Inflammatory macrophage (primary cell): ENCODE measurements at regions not wholly inside any gene's neighbourhood (a gene's known extent, or its start where the extent isn't known, plus 50 kb on each side); places are given as distances from the start of the nearest gene placed in this dataset.

Source experiments
- DNase-seq, 2 donors: peaks; one replicate each; pipeline ENCODE4 v3.0.0-alpha.2; 2020 to 2022

- no peak for DNase-seq
Observed at GRCh38 chr12:124096869-124097434, 123.9 kb downstream of the ZNF664 start.

- DNase-seq, result no peak
Observed at GRCh38 chr12:124097701-124098100, 124.7 kb downstream of the ZNF664 start.

GRCh38 chr12:124098101-124098757 lies 125.2 kb downstream of the ZNF664 start:
- no peak for DNase-seq

- no peak for DNase-seq
Observed at GRCh38 chr12:124098887-124099286, 125.9 kb downstream of the ZNF664 start.

GRCh38 chr12:124099661-124100060 lies 126.6 kb downstream of the ZNF664 start:
- no peak for DNase-seq

GRCh38 chr12:124100572-124101178 lies 127.7 kb downstream of the ZNF664 start:
- DNase-seq, result no peak

GRCh38 chr12:124105546-124105945 lies 132.5 kb downstream of the ZNF664 start:
- no peak for DNase-seq

GRCh38 chr12:124107351-124107750 lies 134.3 kb downstream of the ZNF664 start:
- no peak for DNase-seq

GRCh38 chr12:124109760-124110159 lies 136.7 kb downstream of the ZNF664 start:
- DNase-seq, result peak; percentile 40 to 56

- no peak for DNase-seq
Observed at GRCh38 chr12:124110372-124110883, 137.4 kb downstream of the ZNF664 start.

GRCh38 chr12:124111006-124111405 lies 138.0 kb downstream of the ZNF664 start:
- no peak for DNase-seq

GRCh38 chr12:124114316-124114715 lies 141.3 kb downstream of the ZNF664 start:
- DNase-seq, result no peak

- DNase-seq, result no peak
Observed at GRCh38 chr12:124115496-124115895, 142.5 kb downstream of the ZNF664 start.

GRCh38 chr12:124115976-124116690 lies 143.1 kb downstream of the ZNF664 start:
- no peak for DNase-seq

GRCh38 chr12:124120739-124121138 lies 147.7 kb downstream of the ZNF664 start:
- no peak for DNase-seq

GRCh38 chr12:124122722-124123121 lies 149.7 kb downstream of the ZNF664 start:
- DNase-seq, result no peak

GRCh38 chr12:124123296-124124000 lies 150.4 kb downstream of the ZNF664 start:
- no peak for DNase-seq

- no peak for DNase-seq
Observed at GRCh38 chr12:124125203-124125871, 152.3 kb downstream of the ZNF664 start.

GRCh38 chr12:124126950-124127655 lies 154.1 kb downstream of the ZNF664 start:
- no peak for DNase-seq

- DNase-seq, result no peak
Observed at GRCh38 chr12:124129132-124129531, 156.1 kb downstream of the ZNF664 start.
